GM12892 (cell line): ENCODE measurements at regions not wholly inside any gene's neighbourhood (a gene's known extent, or its start where the extent isn't known, plus 50 kb on each side); places are given as distances from the start of the nearest gene placed in this dataset.

Experiments used
- POLR2A ChIP-seq: IDR thresholded peaks from 2 replicates; pipeline ENCODE4 v1.6.1; 2011; ENCODE audit warnings: low read depth, low read length, control low read depth
- POLR2AphosphoS5 ChIP-seq: IDR thresholded peaks from 2 replicates; pipeline ENCODE4 v1.6.1; 2011; ENCODE audit warnings: low read depth, low read length, control low read depth

DNA sequence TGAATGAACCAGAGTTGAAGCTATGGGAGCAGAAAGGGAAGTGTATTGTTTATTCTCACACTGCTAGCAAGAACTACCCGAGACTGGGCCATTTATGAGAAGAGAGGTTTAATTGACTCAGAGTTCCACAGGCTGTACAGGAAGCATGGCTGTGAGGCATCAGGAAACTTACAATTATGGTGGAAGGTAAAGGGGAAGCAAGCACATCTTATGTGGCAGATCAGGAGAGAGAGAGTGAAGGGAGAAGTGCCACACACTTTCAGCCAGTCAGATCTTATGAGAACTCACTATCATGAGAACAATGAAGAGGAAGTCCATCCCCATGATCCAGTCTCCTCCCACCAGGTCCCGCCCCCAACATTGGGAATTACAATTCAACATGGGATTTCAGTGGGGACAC, 383.2 kb upstream of the SLC14A2 start:
- TF ChIP-seq POLR2A (no peak), POLR2AphosphoS5 (no peak)
